ENCODE measurements at regions not wholly inside any gene's neighbourhood (a gene's known extent, or its start where the extent isn't known, plus 50 kb on each side); places are given as distances from the start of the nearest gene placed in this dataset.

- TF ChIP-seq CTCF (tag by site-specific recombination; IDR thresholded peaks at IDR 0.05), result peak; percentile 55
- no peak for TF ChIP-seq ZNF350 (tag by site-specific recombination; IDR thresholded peaks at IDR 0.05)
- peak; percentile 83 for TF ChIP-seq PATZ1 (tag by site-specific recombination; IDR thresholded peaks at IDR 0.05)
- TF ChIP-seq ZNF623 (tag by site-specific recombination; IDR thresholded peaks at IDR 0.05), result no peak
- no peak for TF ChIP-seq ZNF341 (tag by site-specific recombination; IDR thresholded peaks at IDR 0.05; ENCODE audit: low read depth)
- TF ChIP-seq ZNF423 (tag by site-specific recombination; IDR thresholded peaks at IDR 0.05), result 0 out of 2 replicates have a peak, but pooled peaks have one; percentile 33
- no peak for TF ChIP-seq ZNF629 (tag by site-specific recombination; IDR thresholded peaks at IDR 0.05)
Observed at GRCh38 chr12:41932470-41932991, 212.1 kb downstream of the GXYLT1 start (continued).

GRCh38 chr12:41930866-41931437 is 213.7 kb downstream of the GXYLT1 start:
- POLR2A ChIA-PET, result no interaction called here

GRCh38 chr12:41924111-41924510 is 220.6 kb downstream of the GXYLT1 start:
- no peaks in the 10 kb centered on the region for H3K4me1 ChIP-seq (ENCODE audit: control insufficient read depth, insufficient read depth, low read length)
- POLR2A ChIA-PET, result no interaction called here
- no peaks in the 10 kb centered on the region for H3K9me3 ChIP-seq (ENCODE audit: control insufficient read depth, insufficient read depth, low read depth, low read length)
- CTCF ChIA-PET, result no interaction called here
- no peaks in the 10 kb centered on the region for H3K36me3 ChIP-seq (ENCODE audit: control insufficient read depth in 2 of 2, insufficient read depth in 1 of 2, low read length in 2 of 2)
- TF ChIP-seq ZNF548 (tag by site-specific recombination; IDR thresholded peaks at IDR 0.05) (0 out of 2 replicates have a peak, but pooled peaks have one; percentile 33), BCL11A (tag by site-specific recombination; IDR thresholded peaks at IDR 0.05; ENCODE audit: low read depth) (no peak)
- H3K4me3 ChIP-seq (ENCODE audit: low read depth, low read length), result no peak overlapping the region
- no peak overlapping the region for H3K27ac ChIP-seq (ENCODE audit: extremely low read depth, low read depth, low read length)

More at GRCh38 chr12:41930866-41931437, 213.7 kb downstream of the GXYLT1 start:
- CTCF ChIA-PET, result interaction anchor here (0.9 kb wide), 1 partner anchor 93 kb away, joined by 5 read pairs; no protein-coding TSS in a partner anchor
- Histone ChIP-seq H3K9me3 (ENCODE audit: control insufficient read depth, insufficient read depth, low read depth, low read length) (no peaks in the 10 kb centered on the region), H3K4me3 (ENCODE audit: low read depth, low read length) (no peak overlapping the region), H3K36me3 (ENCODE audit: control insufficient read depth in 2 of 2, insufficient read depth in 1 of 2, low read length in 2 of 2) (no peaks in the 10 kb centered on the region), H3K27ac (ENCODE audit: extremely low read depth, low read depth, low read length) (no peak overlapping the region), H3K4me1 (ENCODE audit: control insufficient read depth, insufficient read depth, low read length) (no peaks in the 10 kb centered on the region)
- TF ChIP-seq ZNF610 (tag by site-specific recombination; IDR thresholded peaks at IDR 0.05; ENCODE audit: borderline replicate concordance), result no peak
- TF ChIP-seq ZNF221 (tag by site-specific recombination; IDR thresholded peaks at IDR 0.05; ENCODE audit: borderline replicate concordance), result no peak
- no peak for TF ChIP-seq ZNF174 (tag by site-specific recombination; IDR thresholded peaks at IDR 0.05)
- no peak for TF ChIP-seq ZNF639 (tag by site-specific recombination; IDR thresholded peaks at IDR 0.05)
- TF ChIP-seq KLF10 (tag by site-specific recombination; IDR thresholded peaks at IDR 0.05), result no peak
- no peak for TF ChIP-seq ZNF677 (tag by site-specific recombination; IDR thresholded peaks at IDR 0.05)
- TF ChIP-seq ZNF544 (tag by site-specific recombination; IDR thresholded peaks at IDR 0.05), result no peak
- no peak for TF ChIP-seq OVOL3 (tag by site-specific recombination; IDR thresholded peaks at IDR 0.05)
- TF ChIP-seq ZNF426 (tag by site-specific recombination; IDR thresholded peaks at IDR 0.05), result no peak
- TF ChIP-seq ZNF266 (tag by site-specific recombination; IDR thresholded peaks at IDR 0.05; ENCODE audit: low read depth), result no peak
- no peak for TF ChIP-seq ZNF394 (tag by site-specific recombination; IDR thresholded peaks at IDR 0.05; ENCODE audit: borderline replicate concordance)
- TF ChIP-seq ZNF629 (tag by site-specific recombination; IDR thresholded peaks at IDR 0.05), result no peak
- no peak for TF ChIP-seq KLF1 (tag by site-specific recombination; IDR thresholded peaks at IDR 0.05)

Measured in HEK293 (cell line).